ENCODE measurements at regions not wholly inside any gene's neighbourhood (a gene's known extent, or its start where the extent isn't known, plus 50 kb on each side); places are given as distances from the start of the nearest gene placed in this dataset.

GRCh38 chr3:176931991-176932390, 265.3 kb downstream of the TBL1XR1 start:
- ATAC-seq (no peak), FAIRE-seq (no peak), DNase-seq (ENCODE audit: extremely low read depth in 1 of 4, low spot score in 3 of 4) (no peak)
- ChIA-PET POLR2A (no interaction called here), CTCF (ENCODE audit: low intra/inter-chr PET ratio) (no interaction called here)
- in situ Hi-C loops (cut with MboI) (loop anchor here (10.0 kb wide), 1 partner anchor 407 kb away; no protein-coding TSS in a partner anchor), intact Hi-C loops (cut with micrococcal nuclease) (loop anchor here (10.0 kb wide), 1 partner anchor 1453 kb away; no protein-coding TSS in a partner anchor)
- 0% methylated on average over 2 of the region's 2 CpGs for WGBS (ENCODE audit: insufficient coverage, low coverage, missing lambda C conversion rate)
- Histone ChIP-seq H3K9me3 (replicated peaks; ENCODE audit: control insufficient read depth, insufficient read depth, low read depth, low read length) (no peaks in the 10 kb centered on the region; the same call in 1 of the 2 replicates), H3K27ac (ENCODE audit: extremely low read depth, low read depth, low read length) (no peak overlapping the region), H3K36me3 (ENCODE audit: control insufficient read depth, insufficient read depth, low read length) (no peaks in the 10 kb centered on the region), H3K9ac (ENCODE audit: insufficient read depth in 1 of 2, low read depth in 2 of 2, low read length in 2 of 2) (no peak overlapping the region), H3K4me2 (ENCODE audit: insufficient read depth, low read length) (no peak overlapping the region), H3K79me2 (ENCODE audit: control insufficient read depth, insufficient read depth, low read length) (no peaks in the 10 kb centered on the region), H4K20me1 (replicated peaks; ENCODE audit: control insufficient read depth, insufficient read depth, low read length) (no peaks in the 10 kb centered on the region), H3K4me1 (replicated peaks in 1 of 2; ENCODE audit: control insufficient read depth in 2 of 2, insufficient read depth in 2 of 2, low read length in 2 of 2) (peaks cover 0 to 6% of the 10 kb centered on the region in 2 experiments; a peak in 1 of 5 replicates), H3K9me1 (ENCODE audit: control insufficient read depth, insufficient read depth, low read length) (no peaks in the 10 kb centered on the region), H3K27me3 (ENCODE audit: control insufficient read depth in 2 of 2, insufficient read depth in 2 of 2, low read length in 2 of 2) (no peaks in the 10 kb centered on the region; a peak in 1 of 5 replicates), H2AFZ (ENCODE audit: low read depth, low read length) (no peak overlapping the region), H3K4me3 (no peak overlapping the region)
- no TSS peak for BruUV-seq (replicated peaks)
- TF ChIP-seq KAT8 (IDR thresholded peaks at IDR 0.05; ENCODE audit: low read depth): no peak
- no peak for TF ChIP-seq POLR2B (IDR thresholded peaks at IDR 0.05; ENCODE audit: low read depth, partially characterized antibody)
- TF ChIP-seq ZNF76 (CRISPR knock-in tag; IDR thresholded peaks at IDR 0.05; ENCODE audit: borderline replicate concordance): no peak
- TF ChIP-seq SIX5 (IDR thresholded peaks at IDR 0.05; ENCODE audit: borderline replicate concordance in 1 of 2, insufficient read depth in 1 of 2, low read depth in 1 of 2, low read length in 2 of 2): no peak
- TF ChIP-seq HDAC8 (tag; IDR thresholded peaks at IDR 0.05): no peak
- no peak for TF ChIP-seq MEF2D (tag; conservative IDR thresholded peaks at IDR 0.05; ENCODE audit: low read depth)
- no peak for TF ChIP-seq TAF1 (IDR thresholded peaks at IDR 0.05; ENCODE audit: control insufficient read depth, extremely low read depth, insufficient read depth, low read length, severe bottlenecking)
- TF ChIP-seq, protein P1, sequence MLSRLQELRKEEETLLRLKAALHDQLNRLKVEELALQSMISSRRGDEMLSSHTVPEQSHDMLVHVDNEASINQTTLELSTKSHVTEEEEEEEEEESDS (CRISPR knock-in tag; IDR thresholded peaks at IDR 0.05): no peak

All from K562 (cell line).